SU-DHL-6 (cell line): ENCODE measurements at regions not wholly inside any gene's neighbourhood (a gene's known extent, or its start where the extent isn't known, plus 50 kb on each side); places are given as distances from the start of the nearest gene placed in this dataset.

Experiments used
- EZH2phosphoT487 ChIP-seq: fragments of 200-600 bp; sonication (generic), shearing (Covaris generic); conservative IDR thresholded peaks from 2 replicates; pipeline ENCODE4 v1.6.1; 2018; ENCODE audit warnings: mild to moderate bottlenecking, antibody characterized with exemption, low read length, moderate library complexity, mixed read lengths
- TF ChIP-seq, protein P1 (sequence below): fragments of 200-600 bp; sonication (generic); IDR thresholded peaks from one replicate; pipeline ENCODE4 v1.5.1; 2017; ENCODE audit warnings: antibody characterized with exemption, mild to moderate bottlenecking, low read length, moderate library complexity; ENCODE audit not compliant: insufficient read depth, poor library complexity, severe bottlenecking

DNA sequence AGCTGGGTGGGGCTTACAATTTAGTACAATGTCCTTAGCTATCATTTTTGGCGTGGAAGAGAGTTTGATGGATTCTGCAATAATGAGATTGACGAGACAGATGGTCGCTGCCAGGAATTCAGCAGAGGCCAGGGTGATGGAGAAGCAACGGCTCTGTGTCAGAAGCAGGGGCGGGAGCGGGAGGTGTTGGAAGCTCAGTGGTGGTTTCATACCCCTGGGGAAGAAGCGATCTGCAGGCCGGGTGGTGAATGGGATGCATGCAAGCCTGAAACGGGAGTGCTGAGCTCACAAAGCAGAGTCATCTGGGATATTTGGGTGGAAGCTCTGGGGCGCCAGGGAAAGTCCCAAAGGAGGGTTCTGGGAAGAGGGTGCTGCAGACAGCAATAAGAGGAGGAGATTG is 370.8 kb downstream of the ZNF536 start:
- TF ChIP-seq, protein P1, sequence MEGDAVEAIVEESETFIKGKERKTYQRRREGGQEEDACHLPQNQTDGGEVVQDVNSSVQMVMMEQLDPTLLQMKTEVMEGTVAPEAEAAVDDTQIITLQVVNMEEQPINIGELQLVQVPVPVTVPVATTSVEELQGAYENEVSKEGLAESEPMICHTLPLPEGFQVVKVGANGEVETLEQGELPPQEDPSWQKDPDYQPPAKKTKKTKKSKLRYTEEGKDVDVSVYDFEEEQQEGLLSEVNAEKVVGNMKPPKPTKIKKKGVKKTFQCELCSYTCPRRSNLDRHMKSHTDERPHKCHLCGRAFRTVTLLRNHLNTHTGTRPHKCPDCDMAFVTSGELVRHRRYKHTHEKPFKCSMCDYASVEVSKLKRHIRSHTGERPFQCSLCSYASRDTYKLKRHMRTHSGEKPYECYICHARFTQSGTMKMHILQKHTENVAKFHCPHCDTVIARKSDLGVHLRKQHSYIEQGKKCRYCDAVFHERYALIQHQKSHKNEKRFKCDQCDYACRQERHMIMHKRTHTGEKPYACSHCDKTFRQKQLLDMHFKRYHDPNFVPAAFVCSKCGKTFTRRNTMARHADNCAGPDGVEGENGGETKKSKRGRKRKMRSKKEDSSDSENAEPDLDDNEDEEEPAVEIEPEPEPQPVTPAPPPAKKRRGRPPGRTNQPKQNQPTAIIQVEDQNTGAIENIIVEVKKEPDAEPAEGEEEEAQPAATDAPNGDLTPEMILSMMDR = no peak
- no peak for TF ChIP-seq EZH2phosphoT487
